ENCODE measurements at regions not wholly inside any gene's neighbourhood (a gene's known extent, or its start where the extent isn't known, plus 50 kb on each side); places are given as distances from the start of the nearest gene placed in this dataset.
"Not testable (repeated sequence)": the region's sequence is repeated elsewhere in the genome, so short reads cannot be mapped to it uniquely, and the experiment has no call there.

DNA sequence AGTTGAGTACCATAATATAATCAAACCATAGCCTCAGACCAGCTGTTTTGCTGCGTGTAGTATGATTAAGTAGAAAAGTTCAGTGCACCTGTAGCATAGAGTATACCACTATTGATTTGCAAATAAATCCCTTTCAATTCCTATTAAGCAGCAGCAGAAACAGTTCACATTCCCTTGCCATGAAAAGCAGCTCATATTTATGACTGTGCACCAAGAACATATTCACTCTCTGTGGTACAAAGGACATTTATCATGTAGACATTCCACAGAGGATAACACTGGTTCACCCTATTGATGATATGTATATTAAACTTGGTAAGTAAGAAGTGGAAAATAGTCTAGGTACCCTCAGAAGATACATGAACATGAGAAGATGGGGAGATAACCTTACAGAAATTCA lies 1689.1 kb upstream of the CDH6 start:
- no peak for DNase-seq (ENCODE audit: low spot score)

DNA sequence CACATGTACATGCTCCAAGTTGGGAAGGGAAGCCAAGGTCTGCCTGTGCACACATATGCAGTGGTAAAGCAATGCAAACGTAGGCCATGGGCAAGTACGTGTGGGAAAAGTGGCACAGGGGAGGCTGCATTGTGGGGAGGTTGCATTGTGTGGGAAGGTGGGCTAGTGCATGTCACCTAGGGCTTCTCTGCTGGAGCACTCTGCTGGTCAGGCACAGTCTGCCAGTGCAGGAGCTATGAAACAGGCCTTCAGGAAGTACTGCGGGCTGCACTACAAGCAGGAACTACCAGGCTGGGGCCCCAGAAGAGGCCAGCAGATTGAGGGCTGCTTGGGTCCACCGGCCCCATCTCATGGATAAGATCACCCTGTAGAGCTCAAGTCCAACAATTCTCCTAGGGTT lies 1694.6 kb upstream of the CDH6 start:
- DNase-seq (ENCODE audit: low spot score), result no peak

DNA sequence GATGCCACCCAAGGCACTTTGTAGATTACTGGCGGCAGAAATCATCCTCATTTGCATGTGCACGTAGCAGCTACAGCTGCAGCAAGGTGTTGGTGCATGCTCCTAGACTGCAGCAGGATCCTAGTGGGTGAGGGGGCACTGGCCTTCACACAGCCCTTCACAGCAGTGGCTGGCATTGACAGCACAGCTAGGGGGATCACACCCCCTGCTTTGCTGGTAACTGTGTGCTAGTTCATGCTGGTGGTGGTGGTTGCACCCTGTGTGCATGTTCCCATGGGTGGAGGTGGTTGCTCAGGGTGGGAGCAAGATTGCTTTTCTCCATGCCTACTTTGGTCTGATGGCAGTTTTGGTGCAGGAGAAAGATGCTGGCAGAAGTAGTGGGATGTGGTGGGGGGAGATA lies 1695.1 kb upstream of the CDH6 start:
- DNase-seq (ENCODE audit: low spot score), result no peak

DNA sequence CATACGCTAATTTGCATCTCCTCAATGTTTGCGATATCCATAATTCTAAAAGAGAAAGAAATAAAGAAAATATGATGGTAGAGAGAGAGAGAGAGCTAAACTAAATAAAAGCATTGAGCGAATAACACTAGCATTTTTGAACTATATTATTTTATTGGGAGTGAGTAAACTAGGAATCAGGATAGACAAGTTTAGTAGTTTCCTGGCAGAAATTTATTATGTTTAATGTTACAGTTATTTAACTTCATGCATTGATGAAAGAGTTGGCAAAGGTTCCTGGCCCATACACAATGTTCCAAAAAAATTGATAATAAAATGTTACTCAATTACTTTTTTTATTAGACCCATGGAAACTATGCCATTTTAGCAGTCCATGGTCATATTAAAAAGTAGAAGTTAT lies 1708.2 kb upstream of the CDH6 start:
- no peak for DNase-seq (ENCODE audit: low spot score)

DNA sequence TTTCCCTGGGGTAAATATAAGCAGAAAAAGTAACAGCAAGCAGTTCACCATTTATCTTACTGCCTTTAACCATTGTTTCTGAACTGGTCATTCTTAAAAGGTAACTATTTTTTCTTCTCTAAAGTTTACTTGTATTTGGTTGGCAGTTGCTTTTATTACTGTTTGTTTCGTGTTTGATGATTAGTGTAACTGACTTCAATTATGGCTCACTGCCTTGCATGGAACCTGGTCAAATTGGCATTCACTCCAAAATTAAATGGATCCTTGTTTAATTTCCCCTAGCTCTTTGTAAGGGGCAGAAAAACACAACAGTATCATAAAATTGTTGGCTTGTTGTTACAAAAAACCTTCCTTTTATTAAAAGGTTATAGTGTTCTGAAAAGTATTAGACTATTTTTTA lies 1723.9 kb upstream of the CDH6 start:
- DNase-seq (ENCODE audit: low spot score), result no peak

DNA sequence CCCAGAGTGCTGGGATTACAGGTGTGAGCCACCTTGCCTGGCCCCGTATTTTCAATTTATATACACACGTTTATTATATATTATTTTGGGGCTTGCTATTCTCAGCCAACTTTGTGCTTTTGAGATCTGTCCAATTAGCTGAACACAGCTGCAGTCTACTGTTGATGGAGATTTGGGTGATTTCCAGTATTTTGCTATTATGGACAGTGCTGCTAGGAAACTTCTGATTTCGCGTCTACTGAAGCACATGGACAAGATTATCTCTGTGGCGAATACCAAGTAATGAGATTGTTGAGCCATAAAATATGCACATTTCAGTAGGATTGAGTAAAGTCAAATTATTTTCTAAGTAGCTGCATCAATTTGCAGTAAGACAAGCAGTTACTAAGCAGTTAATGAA lies 1731.2 kb upstream of the CDH6 start:
- DNase-seq (ENCODE audit: low spot score), result no peak

DNA sequence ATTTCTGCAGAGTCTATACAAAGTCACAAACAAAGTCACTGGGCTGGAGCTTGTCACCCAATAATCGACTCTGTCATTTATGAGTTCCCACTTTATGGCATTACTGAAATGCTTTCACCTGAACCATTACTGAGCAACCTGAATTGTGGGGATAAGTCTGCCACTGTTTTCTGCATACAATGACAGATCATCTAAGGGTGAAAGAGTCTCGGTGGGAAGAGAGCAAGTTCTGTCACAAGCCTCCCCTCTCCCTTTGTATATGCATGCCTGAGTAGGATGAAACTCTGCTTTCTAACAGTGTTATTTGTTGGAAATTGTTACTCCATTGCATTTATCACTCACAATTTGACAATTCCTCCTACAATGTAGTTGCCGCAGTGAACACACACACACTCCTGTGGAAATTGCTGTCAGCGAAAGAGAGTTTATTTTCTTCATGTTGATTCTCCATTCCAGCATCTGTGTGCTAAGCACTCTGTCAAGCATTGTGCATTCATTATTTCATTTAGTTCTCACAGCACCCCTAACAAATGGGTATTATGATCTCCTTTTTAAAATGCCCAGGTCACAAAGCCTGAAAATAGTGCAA lies 1732.4 kb upstream of the CDH6 start:
- no peak for DNase-seq (ENCODE audit: low spot score)

DNA sequence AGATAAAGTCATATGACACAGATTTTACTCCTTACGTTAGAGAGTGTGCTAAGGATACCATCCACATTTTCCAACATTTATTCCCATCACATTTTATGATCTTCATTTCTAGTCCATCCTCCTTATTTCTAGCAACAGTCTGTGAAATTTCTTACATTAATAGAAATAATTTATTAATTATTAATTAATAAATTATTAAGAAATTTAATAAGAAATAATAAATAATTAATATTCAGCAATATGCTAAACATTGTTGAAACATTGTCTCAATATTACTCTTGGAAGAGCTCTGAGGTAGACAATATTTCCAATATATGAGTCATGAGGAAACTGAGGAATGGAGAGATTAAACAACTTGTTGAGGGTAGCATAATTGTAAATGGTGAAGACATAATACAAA lies 1742.5 kb upstream of the CDH6 start:
- DNase-seq (ENCODE audit: low spot score), result not testable (repeated sequence)

DNA sequence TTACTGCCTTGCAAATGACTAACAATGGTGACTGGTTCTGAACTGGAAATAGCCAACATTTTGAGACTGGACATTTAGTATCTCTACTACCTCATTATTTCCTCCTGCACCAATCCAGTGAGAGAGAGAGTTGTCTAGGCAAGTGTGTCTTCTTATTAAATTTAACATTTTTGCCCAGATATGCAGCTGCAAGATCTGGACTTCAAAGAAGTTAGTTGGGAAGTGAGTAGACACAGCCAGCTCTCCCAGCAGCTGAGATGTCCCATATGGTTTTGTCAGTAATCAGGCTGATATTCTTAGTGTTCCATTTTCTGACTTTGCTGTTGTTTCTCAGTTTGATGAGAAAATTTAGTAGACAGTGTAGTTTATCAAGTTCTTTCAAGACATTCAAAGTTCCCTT lies 1778.8 kb upstream of the CDH6 start:
- DNase-seq (ENCODE audit: low spot score), result no peak

DNA sequence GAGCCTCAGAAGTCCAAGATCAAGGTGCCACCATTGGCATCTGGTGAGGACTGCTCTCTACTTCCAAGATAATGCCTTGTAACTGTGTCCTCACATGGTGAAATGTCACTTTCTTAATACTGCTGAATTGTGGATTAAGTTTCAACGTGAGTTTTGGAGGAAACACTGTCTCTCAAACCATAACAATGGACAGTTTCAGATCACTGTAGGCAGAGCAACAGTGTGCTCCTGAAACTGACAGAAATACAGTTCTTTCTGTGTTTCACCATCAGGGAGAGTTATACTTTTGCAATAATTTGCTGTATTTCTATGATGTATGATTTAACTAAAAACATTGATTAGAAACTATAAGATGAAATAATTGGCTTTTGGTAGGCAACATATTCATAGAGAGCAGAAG lies 1780.5 kb upstream of the CDH6 start:
- DNase-seq (ENCODE audit: low spot score), result no peak

DNA sequence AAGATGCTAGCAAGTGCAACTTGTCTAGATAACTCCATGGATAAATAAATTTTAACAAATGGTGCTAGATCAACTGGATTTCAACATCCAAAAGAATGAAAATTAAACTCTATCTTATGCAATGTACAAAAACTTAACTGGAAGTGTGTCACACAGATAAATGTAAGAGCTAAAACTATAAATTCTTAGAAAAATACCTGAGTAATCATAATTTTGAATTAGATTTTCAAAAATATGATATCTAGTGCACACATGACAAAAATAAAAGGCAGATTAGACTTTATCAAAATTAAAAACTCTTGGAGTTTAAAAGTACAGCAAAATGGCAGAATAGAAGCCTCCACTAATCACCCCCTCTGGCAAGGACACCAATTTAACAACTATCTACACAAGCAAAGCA lies 1791.2 kb upstream of the CDH6 start:
- no peak for DNase-seq (ENCODE audit: low spot score)

DNA sequence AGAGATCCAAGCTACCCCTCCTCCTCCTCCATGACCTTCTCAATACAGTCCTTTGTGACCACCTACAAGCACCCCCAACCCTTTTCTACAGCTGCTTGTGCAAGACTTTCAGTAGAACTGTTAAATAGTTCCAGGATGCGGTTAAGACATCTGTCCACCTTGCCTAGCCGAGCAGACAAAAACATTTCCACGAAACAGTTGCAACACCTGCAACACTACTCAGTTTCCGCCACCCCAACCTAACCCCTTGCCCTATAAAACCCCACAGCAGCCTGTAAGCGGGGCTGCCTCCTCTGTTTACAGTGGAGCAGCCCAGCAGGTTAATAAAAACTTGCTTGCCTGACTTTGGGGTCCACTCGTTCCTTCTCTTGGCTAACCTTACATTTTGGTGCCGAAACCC lies 1803.5 kb upstream of the CDH6 start:
- DNase-seq (ENCODE audit: low spot score), result no peak

DNA sequence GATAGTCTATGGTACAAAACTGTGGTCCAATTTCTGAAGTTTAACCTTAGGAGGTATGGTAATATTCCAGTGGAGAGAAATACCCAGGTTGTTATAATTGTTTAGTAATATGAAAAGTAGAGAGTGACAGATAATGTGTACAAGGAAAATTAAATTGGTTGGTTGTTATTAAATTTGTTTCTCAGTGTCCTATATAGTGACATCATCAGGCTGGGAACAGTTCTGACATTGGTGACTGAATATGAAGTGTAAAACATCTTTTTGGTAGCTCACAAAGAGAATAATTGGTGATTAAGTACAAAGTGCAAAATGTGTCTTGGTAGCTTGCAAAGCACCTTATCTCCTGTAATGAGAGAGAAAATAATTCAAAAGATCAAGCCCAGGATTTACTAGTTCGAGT lies 1806.1 kb upstream of the CDH6 start:
- no peak for DNase-seq (ENCODE audit: low spot score)

DNA sequence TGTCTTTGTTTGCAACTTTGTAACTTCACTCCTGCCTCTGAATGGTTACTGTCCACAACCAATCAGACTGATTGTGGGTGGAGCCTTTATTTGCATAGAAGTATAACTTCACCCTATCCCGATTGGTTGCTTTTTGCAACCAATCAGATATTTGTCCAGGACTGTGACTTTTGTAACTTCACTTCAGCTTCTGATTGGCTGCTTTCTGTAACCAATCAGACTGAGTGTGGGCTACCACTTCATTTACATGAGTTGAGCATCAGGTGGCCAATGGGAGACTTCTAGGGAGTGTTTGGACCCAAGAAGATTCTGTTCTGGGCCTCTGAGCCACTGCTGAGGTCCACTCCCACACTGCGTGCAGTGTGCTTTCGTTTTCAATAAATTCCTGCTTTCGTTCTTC lies 1810.7 kb upstream of the CDH6 start:
- DNase-seq (ENCODE audit: low spot score), result no peak

DNA sequence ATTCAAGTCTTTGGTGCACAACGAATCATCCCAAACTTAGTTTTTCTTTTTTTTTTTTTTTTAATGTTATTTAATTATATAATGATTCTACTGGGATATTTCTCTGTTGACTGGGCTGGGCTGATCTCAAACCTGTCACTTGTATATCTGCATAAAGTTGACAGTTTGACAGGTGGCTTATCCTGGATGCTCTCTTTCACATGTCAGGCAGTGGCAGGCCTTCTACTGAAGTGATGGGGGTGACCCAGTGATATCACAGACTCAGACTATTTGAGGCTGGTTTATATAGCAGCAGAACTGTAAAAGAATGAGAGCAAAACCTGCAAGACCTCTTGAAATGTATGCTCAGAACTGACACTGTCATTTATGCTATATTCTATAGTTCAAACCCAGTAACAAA lies 1813.5 kb upstream of the CDH6 start:
- no peak for DNase-seq (ENCODE audit: low spot score)

DNA sequence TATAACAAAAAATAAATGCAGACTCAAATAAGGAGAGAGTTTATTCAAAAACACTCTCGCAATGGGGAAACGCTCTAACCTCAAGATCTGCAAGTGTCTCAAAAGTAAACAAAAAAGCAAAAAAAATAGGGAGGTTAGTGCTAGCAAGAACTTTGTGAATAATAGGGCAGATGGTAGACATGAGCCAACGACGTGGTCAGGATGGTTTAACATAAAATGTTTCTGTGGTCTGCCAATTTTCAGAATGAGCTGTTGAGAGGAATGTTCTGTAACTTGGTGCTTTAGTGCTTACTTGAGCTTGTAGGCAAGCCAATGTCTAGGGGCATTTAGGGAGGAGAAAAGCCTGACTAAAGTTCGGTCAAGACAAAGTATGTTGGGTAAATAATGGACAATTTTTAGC lies 1813.9 kb upstream of the CDH6 start:
- no peak for DNase-seq (ENCODE audit: low spot score)

DNA sequence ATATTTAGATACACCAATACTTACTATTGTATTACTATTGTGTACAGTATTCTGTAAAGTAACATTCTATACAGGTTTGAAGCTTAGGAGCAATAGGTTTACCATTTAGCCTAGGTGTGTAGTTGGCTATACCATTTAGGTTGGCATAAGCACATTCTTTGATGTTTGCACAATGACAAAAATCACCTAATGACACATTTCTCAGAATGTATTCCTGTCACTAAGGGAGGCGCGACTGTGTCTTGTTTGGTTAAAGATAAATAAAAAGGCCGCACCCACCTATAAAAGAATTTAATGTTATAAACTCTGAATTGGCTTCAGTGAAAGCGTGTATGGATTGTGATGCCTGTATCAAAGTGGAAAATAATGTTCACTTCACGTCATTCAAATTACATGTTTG lies 1815.4 kb upstream of the CDH6 start:
- DNase-seq (ENCODE audit: low spot score), result no peak

DNA sequence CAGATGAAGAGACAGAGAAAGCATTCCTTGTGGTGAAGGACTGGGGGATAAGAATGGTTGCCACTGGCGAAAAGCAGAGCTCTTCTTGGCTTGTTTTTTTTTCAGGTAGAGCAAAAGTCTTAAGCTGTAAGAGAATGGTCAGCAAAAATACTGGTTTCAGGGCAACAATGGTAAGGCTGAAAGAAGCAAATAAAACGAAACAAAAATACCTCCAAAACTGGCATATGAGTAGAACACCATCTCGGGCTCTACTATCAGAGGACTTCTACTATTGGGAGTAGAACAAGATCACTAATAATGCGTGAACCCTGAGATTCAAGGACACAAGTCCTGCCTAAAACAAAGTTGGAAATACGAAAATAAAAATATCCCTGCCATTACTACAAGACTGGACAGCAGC lies 1823.2 kb upstream of the CDH6 start:
- DNase-seq (ENCODE audit: low spot score), result no peak

DNA sequence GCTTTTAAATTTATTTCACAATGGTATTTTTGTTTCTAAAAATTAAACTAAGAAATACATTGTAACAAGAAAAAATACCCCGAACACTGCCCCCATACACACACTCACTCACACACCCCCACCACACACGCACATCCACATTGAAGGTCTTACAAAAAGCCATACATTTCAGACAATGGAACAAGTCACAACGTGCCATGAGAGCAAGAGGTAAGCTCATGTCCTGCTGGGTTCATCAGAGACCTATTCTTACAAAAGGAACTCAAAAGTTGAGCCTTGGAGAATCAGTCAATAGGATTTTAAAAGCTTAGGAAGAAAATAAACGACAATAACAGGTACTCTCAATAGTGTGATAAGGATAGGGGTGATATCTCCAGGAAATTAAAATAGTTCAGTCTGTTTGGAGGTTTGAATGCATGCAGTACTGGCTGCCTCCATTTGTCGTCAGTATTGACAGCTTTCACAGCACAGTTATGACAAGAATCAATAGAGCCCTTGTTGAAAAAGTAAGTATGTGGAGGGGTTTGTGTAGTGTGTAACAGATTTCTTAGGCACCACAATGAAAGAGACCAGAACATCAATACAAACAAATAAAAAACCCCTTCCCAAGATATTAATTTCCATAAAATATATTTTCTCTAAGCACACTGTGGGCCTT lies 1826.2 kb upstream of the CDH6 start:
- DNase-seq (ENCODE audit: low spot score), result no peak

DNA sequence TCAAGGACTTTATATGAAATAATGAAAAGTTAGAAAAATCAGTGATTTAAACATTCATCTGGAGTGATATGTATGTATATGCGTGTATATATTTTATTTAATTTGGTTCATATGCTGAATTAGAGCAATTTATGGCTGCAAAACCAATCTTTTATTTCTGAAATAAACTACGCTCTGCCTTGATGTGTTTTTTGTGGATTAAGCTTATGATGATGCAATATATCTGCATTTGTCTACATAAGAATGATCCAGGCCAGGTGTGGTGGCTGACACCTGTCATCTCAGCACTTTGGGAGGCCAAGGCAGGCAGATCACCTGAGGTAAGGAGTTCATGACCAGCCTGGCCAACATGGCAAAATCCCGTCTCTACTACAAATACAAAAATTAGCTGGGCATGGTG lies 1842.3 kb upstream of the CDH6 start:
- DNase-seq (ENCODE audit: low spot score), result no peak

DNA sequence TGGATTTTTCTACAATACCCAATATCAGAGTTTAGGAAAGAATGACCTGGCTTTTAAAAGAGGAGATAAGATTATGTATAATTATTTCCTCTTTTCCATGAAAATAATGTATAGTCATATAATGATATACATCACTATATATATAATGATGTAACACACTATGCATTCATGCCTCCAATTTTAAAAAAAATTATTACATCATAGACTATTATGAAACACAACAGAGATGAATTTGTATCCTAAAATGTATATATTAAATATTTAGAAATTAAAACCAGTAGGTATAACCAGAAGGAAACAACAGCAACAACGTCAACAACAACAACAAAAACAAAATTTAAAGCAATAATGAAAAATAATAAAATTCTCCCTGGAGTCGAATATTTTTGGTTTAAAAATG lies 1856.5 kb upstream of the CDH6 start:
- no peak for DNase-seq (ENCODE audit: low spot score)

DNA sequence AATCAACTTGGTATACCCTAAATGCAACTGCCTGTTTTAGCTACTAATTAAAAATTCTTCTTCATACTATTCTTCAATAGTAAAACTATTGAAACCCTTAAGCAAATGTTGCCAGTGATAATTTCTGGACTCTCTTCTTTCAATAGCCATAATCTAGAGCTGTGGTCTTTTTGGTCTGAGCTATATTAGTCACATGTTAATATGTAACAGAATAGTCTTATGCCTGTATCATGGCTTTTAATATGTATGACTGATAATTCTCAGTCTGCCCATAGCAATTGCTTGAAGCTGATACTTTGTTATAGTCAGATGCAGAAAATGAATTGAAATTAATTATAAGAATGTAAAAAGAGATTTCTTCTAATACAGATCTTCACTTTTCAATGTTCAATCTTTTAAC lies 1871.9 kb upstream of the CDH6 start:
- DNase-seq (ENCODE audit: low spot score), result no peak

DNA sequence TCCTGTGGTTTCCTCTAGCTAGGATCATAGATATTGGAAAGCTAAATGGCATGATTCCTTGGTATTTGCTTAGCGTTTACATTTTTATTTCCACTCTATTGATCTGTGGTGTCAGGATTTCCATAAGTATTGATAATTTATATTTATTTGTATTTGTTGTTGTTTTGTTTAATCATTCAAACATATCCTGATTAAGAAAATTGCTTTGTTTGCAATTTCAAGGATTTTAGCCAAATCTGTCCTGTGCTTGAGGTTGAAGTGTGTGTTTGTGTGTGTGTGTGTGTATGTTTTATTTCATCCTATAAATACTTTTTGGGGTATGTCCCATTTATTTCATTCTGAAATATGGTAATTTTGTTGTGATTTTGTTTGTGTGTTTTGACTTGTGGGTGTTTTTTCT lies 1884.1 kb upstream of the CDH6 start:
- no peak for DNase-seq (ENCODE audit: low spot score)

DNA sequence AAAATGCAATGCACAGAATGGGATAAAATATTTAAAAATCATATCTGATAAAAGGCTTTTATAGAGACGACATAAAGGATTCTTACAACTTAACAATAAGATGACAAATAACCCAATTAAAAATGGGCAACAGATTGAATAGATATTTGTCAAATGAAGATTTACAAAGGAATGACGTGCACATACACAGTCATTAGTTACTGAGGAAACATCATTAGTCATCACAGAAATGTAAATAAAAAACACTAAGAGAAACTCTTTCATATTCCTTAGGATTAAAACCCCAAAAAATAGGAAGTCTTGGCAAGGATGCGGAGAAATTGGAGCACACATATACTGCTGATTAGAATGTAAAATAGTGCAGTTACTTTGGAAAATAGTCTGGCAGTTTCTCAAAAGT lies 1886.0 kb upstream of the CDH6 start:
- no peak for DNase-seq (ENCODE audit: low spot score)
